Breast epithelium (tissue), 4 donors: ENCODE measurements at regions not wholly inside any gene's neighbourhood (a gene's known extent, or its start where the extent isn't known, plus 50 kb on each side); places are given as distances from the start of the nearest gene placed in this dataset.

Experiments
- DNase-seq, 2 donors: peaks; one replicate each; pipeline ENCODE4 v3.0.0-alpha.2; 2019; ENCODE audit warnings: low spot score in 2 of 2
- H3K27ac ChIP-seq, 2 donors: fragments of 200-600 bp; sonication (generic) in 1 of 2; one replicate each; pipeline ENCODE4 v1.5.1; 2016 to 2019; ENCODE audit warnings: mild to moderate bottlenecking in 1 of 2
- H3K27me3 ChIP-seq, 2 donors: fragments of 200-600 bp; sonication (generic) in 1 of 2; one replicate each; pipeline versions ENCODE4 v1.5.1 to v1.6.0; 2017 to 2019; ENCODE audit warnings: control low read depth in 1 of 2, mild to moderate bottlenecking in 1 of 2
- H3K36me3 ChIP-seq: fragments of 200-600 bp; one replicate; pipeline ENCODE4 v1.5.1; 2019
- H3K4me1 ChIP-seq, 2 donors: fragments of 200-600 bp; sonication (generic); one replicate each; pipeline ENCODE4 v1.5.1; 2016 to 2019; ENCODE audit warnings: control low read depth in 1 of 2
- H3K4me3 ChIP-seq, 3 donors: fragments of 200-600 bp; sonication (generic); 1 replicate in 2 of 3; 2 replicates in 1 of 3; pipeline ENCODE4 v1.5.1; 2016 to 2019; ENCODE audit warnings: mild to moderate bottlenecking in 3 of 3, moderate library complexity in 2 of 3
- H3K9me3 ChIP-seq, 2 donors: fragments of 200-600 bp; sonication (generic) in 1 of 2; one replicate each; pipeline ENCODE4 v1.5.1; 2016 to 2019; ENCODE audit warnings: control low read depth in 1 of 2
- POLR2A ChIP-seq: fragments of 450-650 bp; IDR thresholded peaks from one replicate; pipeline ENCODE4 v1.6.1; 2016; ENCODE audit warnings: antibody characterized with exemption, mild to moderate bottlenecking, moderate library complexity
- POLR2AphosphoS5 ChIP-seq, 3 donors: sonication (generic); formaldehyde crosslinking; IDR thresholded peaks; one replicate each; pipeline ENCODE4 v1.6.1; 2017; ENCODE audit warnings: antibody characterized with exemption in 3 of 3
- intact Hi-C: fragments of 100-400 bp; cut with DNase I; formaldehyde crosslinking; loops from one replicate; pipeline ENCODE4 v1.15.1; 2023; ENCODE audit warnings: low total_unique reads
- TF ChIP-seq, protein P1 (sequence below), 3 donors: fragments of 450-650 bp; IDR thresholded peaks; one replicate each; pipeline ENCODE4 v1.5.1; 2016 to 2017; ENCODE audit warnings: antibody characterized with exemption in 3 of 3, mild to moderate bottlenecking in 3 of 3, moderate library complexity in 3 of 3

DNA sequence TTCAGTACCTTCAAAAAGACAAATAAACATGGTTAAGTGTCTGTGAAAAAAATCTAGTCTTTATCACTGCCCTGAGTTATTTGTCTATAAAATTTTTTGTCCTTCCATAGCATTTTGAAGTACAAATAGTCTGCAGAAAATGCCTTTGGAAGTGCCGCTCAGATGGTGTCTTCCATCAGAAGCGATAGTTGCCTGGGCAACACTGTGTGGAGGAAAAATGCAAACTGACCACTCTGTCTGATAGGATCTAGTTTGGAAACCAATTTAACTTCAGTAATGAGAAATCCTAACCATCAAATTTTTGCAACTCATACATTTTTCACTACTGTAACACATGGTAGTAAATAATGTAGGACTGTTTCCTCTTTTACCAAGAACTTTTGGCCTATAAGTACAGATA, 449.9 kb downstream of the PRELID2 start:
- intact Hi-C loops: no loop called here
- H3K4me3 ChIP-seq: no peak overlapping the region
- TF ChIP-seq POLR2AphosphoS5 (IDR thresholded peaks at IDR 0.05) (no peak), POLR2A (no peak)
- TF ChIP-seq, protein P1, sequence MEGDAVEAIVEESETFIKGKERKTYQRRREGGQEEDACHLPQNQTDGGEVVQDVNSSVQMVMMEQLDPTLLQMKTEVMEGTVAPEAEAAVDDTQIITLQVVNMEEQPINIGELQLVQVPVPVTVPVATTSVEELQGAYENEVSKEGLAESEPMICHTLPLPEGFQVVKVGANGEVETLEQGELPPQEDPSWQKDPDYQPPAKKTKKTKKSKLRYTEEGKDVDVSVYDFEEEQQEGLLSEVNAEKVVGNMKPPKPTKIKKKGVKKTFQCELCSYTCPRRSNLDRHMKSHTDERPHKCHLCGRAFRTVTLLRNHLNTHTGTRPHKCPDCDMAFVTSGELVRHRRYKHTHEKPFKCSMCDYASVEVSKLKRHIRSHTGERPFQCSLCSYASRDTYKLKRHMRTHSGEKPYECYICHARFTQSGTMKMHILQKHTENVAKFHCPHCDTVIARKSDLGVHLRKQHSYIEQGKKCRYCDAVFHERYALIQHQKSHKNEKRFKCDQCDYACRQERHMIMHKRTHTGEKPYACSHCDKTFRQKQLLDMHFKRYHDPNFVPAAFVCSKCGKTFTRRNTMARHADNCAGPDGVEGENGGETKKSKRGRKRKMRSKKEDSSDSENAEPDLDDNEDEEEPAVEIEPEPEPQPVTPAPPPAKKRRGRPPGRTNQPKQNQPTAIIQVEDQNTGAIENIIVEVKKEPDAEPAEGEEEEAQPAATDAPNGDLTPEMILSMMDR (IDR thresholded peaks at IDR 0.05): no peak
- H3K9me3 ChIP-seq: peaks cover 0 to 9% of the 10 kb centered on the region in 2 donors
- H3K27me3 ChIP-seq: no peaks in the 10 kb centered on the region
- no peak for DNase-seq
- H3K36me3 ChIP-seq: no peaks in the 10 kb centered on the region
- H3K27ac ChIP-seq: no peak overlapping the region
- no peaks in the 10 kb centered on the region for H3K4me1 ChIP-seq

DNA sequence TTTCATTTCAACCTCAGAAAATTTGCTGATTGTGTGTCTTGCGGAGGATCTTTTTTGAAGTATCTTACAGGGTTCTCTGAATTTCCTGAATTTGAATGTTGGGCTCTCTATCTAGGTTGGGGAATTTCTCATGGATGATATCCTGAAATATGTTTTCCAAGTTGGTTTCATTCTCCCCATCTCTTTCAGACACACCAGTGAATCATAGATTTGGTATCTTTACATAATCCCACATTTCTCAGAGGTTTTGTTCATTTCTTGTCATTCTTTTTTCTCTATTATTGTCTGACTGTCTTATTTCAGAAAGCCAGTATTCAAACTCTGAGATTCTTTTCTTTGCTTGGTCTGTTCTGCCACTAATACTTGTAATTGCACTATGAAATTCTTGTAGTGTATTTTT, 456.9 kb downstream of the PRELID2 start:
- intact Hi-C loops: loop anchor here (10.0 kb wide), 1 partner anchor 257 kb away; no protein-coding TSS in a partner anchor

DNA sequence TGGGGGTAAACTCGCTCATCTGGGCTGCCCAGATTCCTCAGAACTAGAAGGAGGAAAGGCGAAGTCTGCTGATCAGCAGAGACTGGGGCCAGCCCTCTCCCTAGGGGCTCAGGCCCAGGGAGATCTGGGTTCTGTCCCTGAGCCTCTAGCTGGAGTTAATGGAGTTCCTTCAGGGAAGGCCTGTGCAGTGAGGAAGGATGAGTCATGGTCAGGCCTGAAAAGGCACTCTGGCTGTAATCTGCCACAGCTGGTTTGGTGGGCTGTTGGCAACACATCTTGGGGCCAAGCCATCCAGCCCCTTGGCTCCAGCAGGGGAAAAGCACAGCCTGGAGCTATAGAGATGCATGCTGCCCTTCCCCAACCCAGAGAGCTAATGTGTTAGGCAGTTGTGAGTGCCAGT, 459.6 kb downstream of the PRELID2 start:
- H3K27ac ChIP-seq: no peak overlapping the region
- no peak overlapping the region for H3K4me3 ChIP-seq
- H3K4me1 ChIP-seq: no peaks in the 10 kb centered on the region
- no peak for DNase-seq
- H3K36me3 ChIP-seq: no peaks in the 10 kb centered on the region
- H3K27me3 ChIP-seq: no peaks in the 10 kb centered on the region
- TF ChIP-seq POLR2AphosphoS5 (IDR thresholded peaks at IDR 0.05): no peak
- TF ChIP-seq, protein P1 (IDR thresholded peaks at IDR 0.05): no peak
- no peak for TF ChIP-seq POLR2A
- intact Hi-C loops: loop anchor here (10.0 kb wide), 1 partner anchor 259 kb away; no protein-coding TSS in a partner anchor
- peaks cover 33 to 39% of the 10 kb centered on the region in 2 donors for H3K9me3 ChIP-seq

More for the DNA sequence above, 456.9 kb downstream of the PRELID2 start:
- H3K9me3 ChIP-seq: peaks cover 33 to 44% of the 10 kb centered on the region in 2 donors
- DNase-seq: no peak
- no peak overlapping the region for H3K4me3 ChIP-seq
- H3K4me1 ChIP-seq: no peaks in the 10 kb centered on the region
- H3K27me3 ChIP-seq: no peaks in the 10 kb centered on the region
- no peak overlapping the region for H3K27ac ChIP-seq
- H3K36me3 ChIP-seq: no peaks in the 10 kb centered on the region
- TF ChIP-seq POLR2A: no peak
- TF ChIP-seq POLR2AphosphoS5 (IDR thresholded peaks at IDR 0.05): no peak
- TF ChIP-seq, protein P1 (IDR thresholded peaks at IDR 0.05): no peak

DNA sequence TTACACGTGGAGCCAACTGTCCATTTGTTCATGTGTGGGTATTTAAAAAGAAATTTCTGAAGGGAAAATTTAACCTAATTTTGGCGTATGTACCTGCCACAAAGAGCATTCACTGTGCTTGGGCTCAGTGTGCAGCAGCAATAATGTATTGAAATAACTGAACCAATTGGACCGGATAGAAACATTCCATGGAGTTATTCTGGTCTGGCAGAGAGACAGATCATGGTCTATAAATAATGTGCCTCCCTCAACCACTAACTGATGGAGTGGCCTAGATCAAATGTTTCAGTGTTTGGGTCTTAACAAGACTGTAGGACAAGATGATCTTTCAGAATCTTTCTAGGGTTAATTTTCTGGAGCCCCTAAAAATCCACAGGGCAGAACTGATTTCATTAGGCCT, 469.7 kb downstream of the PRELID2 start:
- H3K27me3 ChIP-seq: no peaks in the 10 kb centered on the region
- TF ChIP-seq POLR2A: no peak
- no peak for TF ChIP-seq POLR2AphosphoS5 (IDR thresholded peaks at IDR 0.05)
- TF ChIP-seq, protein P1 (IDR thresholded peaks at IDR 0.05): no peak
- H3K4me1 ChIP-seq: no peaks in the 10 kb centered on the region
- H3K36me3 ChIP-seq: no peaks in the 10 kb centered on the region
- H3K27ac ChIP-seq: no peak overlapping the region
- H3K9me3 ChIP-seq: peaks cover 0 to 3% of the 10 kb centered on the region in 2 donors
- DNase-seq: no peak
- no peak overlapping the region for H3K4me3 ChIP-seq
- intact Hi-C loops: no loop called here

DNA sequence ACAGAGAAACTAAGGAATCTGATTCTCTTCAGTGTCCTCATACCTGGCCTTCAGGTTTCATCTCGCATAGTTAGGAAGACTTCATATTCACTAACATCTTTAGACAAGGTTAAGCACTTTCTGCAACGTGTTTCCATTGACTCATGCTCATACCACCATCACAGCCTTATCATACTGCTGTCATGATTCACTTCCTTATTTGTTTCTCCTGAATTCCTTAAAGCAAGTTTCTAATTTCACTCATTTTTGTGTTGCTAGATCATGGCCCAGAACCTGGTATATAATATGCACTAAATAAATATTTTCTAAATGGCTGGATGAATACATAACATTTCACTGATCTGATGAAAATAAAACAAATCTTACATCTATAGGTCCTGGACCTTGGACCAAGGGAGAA, 472.9 kb downstream of the PRELID2 start:
- intact Hi-C loops: no loop called here
- TF ChIP-seq POLR2A (no peak), POLR2AphosphoS5 (IDR thresholded peaks at IDR 0.05) (no peak)
- TF ChIP-seq, protein P1 (IDR thresholded peaks at IDR 0.05): no peak
- Histone ChIP-seq H3K9me3 (peaks cover 0 to 5% of the 10 kb centered on the region in 2 donors), H3K27me3 (no peaks in the 10 kb centered on the region), H3K4me3 (no peak overlapping the region), H3K4me1 (no peaks in the 10 kb centered on the region), H3K27ac (no peak overlapping the region), H3K36me3 (no peaks in the 10 kb centered on the region)
- no peak for DNase-seq
